Tibial artery (tissue), 4 donors: ENCODE measurements at regions not wholly inside any gene's neighbourhood (a gene's known extent, or its start where the extent isn't known, plus 50 kb on each side); places are given as distances from the start of the nearest gene placed in this dataset.

ENCODE experiments used
- DNase-seq, 2 donors: peaks; one replicate each; pipeline ENCODE4 v3.0.0-alpha.2; 2019
- H3K27ac ChIP-seq, 2 donors: fragments of 200-600 bp; sonication (generic) in 1 of 2; 1 replicate in 1 of 2; 2 replicates in 1 of 2; pipeline ENCODE4 v1.5.1; 2018 to 2019; ENCODE audit warnings: mild to moderate bottlenecking in 1 of 2
- H3K27me3 ChIP-seq, 2 donors: fragments of 200-600 bp; sonication (generic) in 1 of 2; one replicate each; pipeline versions ENCODE4 v1.5.1 to v1.6.0; 2016 to 2019
- H3K36me3 ChIP-seq, 3 donors: fragments of 200-600 bp; sonication (generic) in 2 of 3; one replicate each; pipeline ENCODE4 v1.5.1; 2016 to 2019; ENCODE audit warnings: mild to moderate bottlenecking in 2 of 3
- H3K4me1 ChIP-seq, 4 donors: fragments of 200-600 bp; sonication (generic) in 2 of 4; 1 replicate in 3 of 4; 2 replicates in 1 of 4; pipeline ENCODE4 v1.5.1; 2016 to 2019
- H3K4me3 ChIP-seq, 2 donors: fragments of 200-600 bp; sonication (generic) in 1 of 2; 1 replicate in 1 of 2; 2 replicates in 1 of 2; pipeline ENCODE4 v1.5.1; 2018 to 2019; ENCODE audit warnings: mild to moderate bottlenecking in 2 of 2
- H3K9me3 ChIP-seq, 3 donors: fragments of 200-600 bp; sonication (generic) in 1 of 3; one replicate each; pipeline ENCODE4 v1.5.1; 2016 to 2019
- CTCF ChIP-seq, 2 experiments: fragments of 200-600 bp in 1 of 2; fragments of 450-650 bp in 1 of 2; IDR thresholded peaks; one replicate each; pipeline ENCODE4 v1.5.1; 2017 to 2019; ENCODE audit warnings: antibody characterized with exemption in 2 of 2, mild to moderate bottlenecking in 1 of 2, moderate library complexity in 1 of 2
- intact Hi-C: fragments of 100-400 bp; cut with DNase I; formaldehyde crosslinking; loops from one replicate; pipeline ENCODE4 v1.15.0; 2023; ENCODE audit warnings: low total_unique reads

GRCh38 chr12:42976620-42977019 lies 387.1 kb upstream of the PRICKLE1 start:
- Histone ChIP-seq H3K4me1 (no peaks in the 10 kb centered on the region), H3K36me3 (no peaks in the 10 kb centered on the region), H3K27ac (no peak overlapping the region), H3K27me3 (no peaks in the 10 kb centered on the region), H3K9me3 (peaks cover 0 to 1% (median 0%) of the 10 kb centered on the region in 3 donors), H3K4me3 (no peak overlapping the region)
- DNase-seq, result no peak
- intact Hi-C loops, result no loop called here
- no peak for TF ChIP-seq CTCF (IDR thresholded peaks at IDR 0.05)

- H3K27ac ChIP-seq, result no peak overlapping the region
- TF ChIP-seq CTCF (IDR thresholded peaks at IDR 0.05), result no peak
- H3K4me1 ChIP-seq, result no peaks in the 10 kb centered on the region
- intact Hi-C loops, result no loop called here
- no peak for DNase-seq
- no peaks in the 10 kb centered on the region for H3K36me3 ChIP-seq
- peaks cover 0 to 4% (median 0%) of the 10 kb centered on the region in 3 donors for H3K9me3 ChIP-seq
- H3K27me3 ChIP-seq, result no peaks in the 10 kb centered on the region
- no peak overlapping the region for H3K4me3 ChIP-seq
These were observed 386.6 kb upstream of the PRICKLE1 start for GRCh38 chr12:42976122-42976521.

GRCh38 chr12:42969355-42969754 lies 379.8 kb upstream of the PRICKLE1 start:
- TF ChIP-seq CTCF (IDR thresholded peaks at IDR 0.05), result no peak
- Histone ChIP-seq H3K27me3 (no peaks in the 10 kb centered on the region), H3K4me3 (no peak overlapping the region), H3K36me3 (no peaks in the 10 kb centered on the region), H3K27ac (no peak overlapping the region), H3K4me1 (no peaks in the 10 kb centered on the region), H3K9me3 (peaks cover 0 to 4% (median 0%) of the 10 kb centered on the region in 3 donors)
- no peak for DNase-seq
- intact Hi-C loops, result no loop called here

GRCh38 chr12:42968426-42968825 lies 378.9 kb upstream of the PRICKLE1 start:
- H3K27ac ChIP-seq, result no peak overlapping the region
- H3K27me3 ChIP-seq, result no peaks in the 10 kb centered on the region
- peaks cover 0 to 4% (median 0%) of the 10 kb centered on the region in 3 donors for H3K9me3 ChIP-seq
- no peak overlapping the region for H3K4me3 ChIP-seq
- no peaks in the 10 kb centered on the region for H3K36me3 ChIP-seq
- no peaks in the 10 kb centered on the region for H3K4me1 ChIP-seq
- intact Hi-C loops, result no loop called here
- no peak for TF ChIP-seq CTCF (IDR thresholded peaks at IDR 0.05)
- DNase-seq, result no peak

GRCh38 chr12:42967850-42968249 lies 378.3 kb upstream of the PRICKLE1 start:
- no peak for TF ChIP-seq CTCF (IDR thresholded peaks at IDR 0.05)
- intact Hi-C loops, result no loop called here
- peaks cover 0 to 4% (median 0%) of the 10 kb centered on the region in 3 donors for H3K9me3 ChIP-seq

GRCh38 chr12:42963988-42964387 lies 374.4 kb upstream of the PRICKLE1 start:
- intact Hi-C loops, result no loop called here
- Histone ChIP-seq H3K27ac (no peak overlapping the region), H3K9me3 (no peaks in the 10 kb centered on the region), H3K4me1 (no peaks in the 10 kb centered on the region), H3K27me3 (no peaks in the 10 kb centered on the region), H3K4me3 (no peak overlapping the region), H3K36me3 (no peaks in the 10 kb centered on the region)
- TF ChIP-seq CTCF (IDR thresholded peaks at IDR 0.05), result no peak
- no peak for DNase-seq

More at GRCh38 chr12:42967850-42968249, 378.3 kb upstream of the PRICKLE1 start:
- Histone ChIP-seq H3K4me3 (no peak overlapping the region), H3K4me1 (no peaks in the 10 kb centered on the region), H3K27ac (no peak overlapping the region), H3K27me3 (no peaks in the 10 kb centered on the region), H3K36me3 (no peaks in the 10 kb centered on the region)
- no peak for DNase-seq
